ENCODE measurements at regions not wholly inside any gene's neighbourhood (a gene's known extent, or its start where the extent isn't known, plus 50 kb on each side); places are given as distances from the start of the nearest gene placed in this dataset.

GRCh38 chr7:98518159-98518947, 98.7 kb upstream of the NPTX2 start:
- no peaks in the 10 kb centered on the region for H3K27me3 ChIP-seq (replicated peaks in 2 of 5; ENCODE audit: control insufficient read depth in 4 of 5, insufficient read depth in 5 of 5, low read length in 4 of 5)
- H3K27ac ChIP-seq (ENCODE audit: insufficient read depth in 1 of 2, low read depth in 1 of 2, low read length in 2 of 2, poor library complexity in 1 of 2, severe bottlenecking in 2 of 2): no peak overlapping the region
- CTCF ChIA-PET: no interaction called here
- H3K4me3 ChIP-seq (ENCODE audit: control insufficient read depth in 1 of 7, extremely low read depth in 1 of 7, insufficient read depth in 4 of 7, low read depth in 2 of 7, low read length in 6 of 7): no peak overlapping the region
- WGBS (ENCODE audit: insufficient coverage): 88% methylated on average over 19 of the region's 25 CpGs
- H3K36me3 ChIP-seq (ENCODE audit: control insufficient read depth in 4 of 4, insufficient read depth in 4 of 4, low read length in 3 of 4): no peaks in the 10 kb centered on the region
- POLR2A ChIA-PET: no interaction called here
- no peaks in the 10 kb centered on the region for H3K9me3 ChIP-seq (ENCODE audit: control extremely low read depth in 1 of 5, control insufficient read depth in 4 of 5, insufficient read depth in 2 of 5, low read depth in 1 of 5, low read length in 4 of 5)
- no peaks in the 10 kb centered on the region for H3K4me1 ChIP-seq (ENCODE audit: control extremely low read depth in 1 of 4, control insufficient read depth in 4 of 4, insufficient read depth in 4 of 4, low read length in 3 of 4)
- no peak for DNase-seq

GRCh38 chr7:98515201-98515600, 101.9 kb upstream of the NPTX2 start:
- CTCF ChIA-PET: no interaction called here
- POLR2A ChIA-PET: no interaction called here
- DNase-seq: no peak
- Histone ChIP-seq H3K27ac (ENCODE audit: insufficient read depth in 1 of 2, low read depth in 1 of 2, low read length in 2 of 2, poor library complexity in 1 of 2, severe bottlenecking in 2 of 2) (no peak overlapping the region), H3K9me3 (ENCODE audit: control extremely low read depth in 1 of 5, control insufficient read depth in 4 of 5, insufficient read depth in 2 of 5, low read depth in 1 of 5, low read length in 4 of 5) (peaks cover 0 to 2% (median 0%) of the 10 kb centered on the region in 5 experiments), H3K27me3 (replicated peaks in 2 of 5; ENCODE audit: control insufficient read depth in 4 of 5, insufficient read depth in 5 of 5, low read length in 4 of 5) (peaks cover 0 to 5% (median 0%) of the 10 kb centered on the region in 5 experiments), H3K36me3 (ENCODE audit: control insufficient read depth in 4 of 4, insufficient read depth in 4 of 4, low read length in 3 of 4) (no peaks in the 10 kb centered on the region), H3K4me1 (ENCODE audit: control extremely low read depth in 1 of 4, control insufficient read depth in 4 of 4, insufficient read depth in 4 of 4, low read length in 3 of 4) (no peaks in the 10 kb centered on the region), H3K4me3 (ENCODE audit: control insufficient read depth in 1 of 7, extremely low read depth in 1 of 7, insufficient read depth in 4 of 7, low read depth in 2 of 7, low read length in 6 of 7) (no peak overlapping the region)
- 100% methylated on average over 3 of the region's 4 CpGs for WGBS (ENCODE audit: insufficient coverage)

GRCh38 chr7:98514211-98515031, 102.7 kb upstream of the NPTX2 start:
- no peak for DNase-seq

GRCh38 chr7:98511175-98511574, 105.9 kb upstream of the NPTX2 start:
- Histone ChIP-seq H3K9me3 (ENCODE audit: control extremely low read depth in 1 of 5, control insufficient read depth in 4 of 5, insufficient read depth in 2 of 5, low read depth in 1 of 5, low read length in 4 of 5) (peaks cover 0 to 3% (median 0%) of the 10 kb centered on the region in 5 experiments), H3K4me1 (ENCODE audit: control extremely low read depth in 1 of 4, control insufficient read depth in 4 of 4, insufficient read depth in 4 of 4, low read length in 3 of 4) (no peaks in the 10 kb centered on the region), H3K27ac (ENCODE audit: insufficient read depth in 1 of 2, low read depth in 1 of 2, low read length in 2 of 2, poor library complexity in 1 of 2, severe bottlenecking in 2 of 2) (no peak overlapping the region), H3K36me3 (ENCODE audit: control insufficient read depth in 4 of 4, insufficient read depth in 4 of 4, low read length in 3 of 4) (no peaks in the 10 kb centered on the region), H3K4me3 (ENCODE audit: control insufficient read depth in 1 of 7, extremely low read depth in 1 of 7, insufficient read depth in 4 of 7, low read depth in 2 of 7, low read length in 6 of 7) (no peak overlapping the region), H3K27me3 (replicated peaks in 2 of 5; ENCODE audit: control insufficient read depth in 4 of 5, insufficient read depth in 5 of 5, low read length in 4 of 5) (peaks cover 0 to 5% (median 2%) of the 10 kb centered on the region in 5 experiments)
- 100% methylated on average over 3 of the region's 5 CpGs for WGBS (ENCODE audit: insufficient coverage)
- CTCF ChIA-PET: no interaction called here
- no peak for DNase-seq
- POLR2A ChIA-PET: no interaction called here

More at GRCh38 chr7:98514211-98515031, 102.7 kb upstream of the NPTX2 start:
- no peaks in the 10 kb centered on the region for H3K4me1 ChIP-seq (ENCODE audit: control extremely low read depth in 1 of 4, control insufficient read depth in 4 of 4, insufficient read depth in 4 of 4, low read length in 3 of 4)
- peaks cover 0 to 5% (median 2%) of the 10 kb centered on the region in 5 experiments for H3K27me3 ChIP-seq (replicated peaks in 2 of 5; ENCODE audit: control insufficient read depth in 4 of 5, insufficient read depth in 5 of 5, low read length in 4 of 5)
- ChIA-PET CTCF (no interaction called here), POLR2A (no interaction called here)
- H3K9me3 ChIP-seq (ENCODE audit: control extremely low read depth in 1 of 5, control insufficient read depth in 4 of 5, insufficient read depth in 2 of 5, low read depth in 1 of 5, low read length in 4 of 5): peaks cover 0 to 2% (median 0%) of the 10 kb centered on the region in 5 experiments
- H3K36me3 ChIP-seq (ENCODE audit: control insufficient read depth in 4 of 4, insufficient read depth in 4 of 4, low read length in 3 of 4): no peaks in the 10 kb centered on the region
- no peak overlapping the region for H3K27ac ChIP-seq (ENCODE audit: insufficient read depth in 1 of 2, low read depth in 1 of 2, low read length in 2 of 2, poor library complexity in 1 of 2, severe bottlenecking in 2 of 2)
- 78% methylated on average over 16 of the region's 16 CpGs for WGBS (ENCODE audit: insufficient coverage)
- H3K4me3 ChIP-seq (ENCODE audit: control insufficient read depth in 1 of 7, extremely low read depth in 1 of 7, insufficient read depth in 4 of 7, low read depth in 2 of 7, low read length in 6 of 7): no peak overlapping the region

- Histone ChIP-seq H3K9me3 (ENCODE audit: control extremely low read depth in 1 of 5, control insufficient read depth in 4 of 5, insufficient read depth in 2 of 5, low read depth in 1 of 5, low read length in 4 of 5) (peaks cover 0 to 3% (median 0%) of the 10 kb centered on the region in 5 experiments), H3K27ac (ENCODE audit: insufficient read depth in 1 of 2, low read depth in 1 of 2, low read length in 2 of 2, poor library complexity in 1 of 2, severe bottlenecking in 2 of 2) (no peak overlapping the region), H3K27me3 (replicated peaks in 2 of 5; ENCODE audit: control insufficient read depth in 4 of 5, insufficient read depth in 5 of 5, low read length in 4 of 5) (peaks cover 0 to 6% (median 2%) of the 10 kb centered on the region in 5 experiments), H3K4me1 (ENCODE audit: control extremely low read depth in 1 of 4, control insufficient read depth in 4 of 4, insufficient read depth in 4 of 4, low read length in 3 of 4) (no peaks in the 10 kb centered on the region), H3K4me3 (ENCODE audit: control insufficient read depth in 1 of 7, extremely low read depth in 1 of 7, insufficient read depth in 4 of 7, low read depth in 2 of 7, low read length in 6 of 7) (no peak overlapping the region), H3K36me3 (ENCODE audit: control insufficient read depth in 4 of 4, insufficient read depth in 4 of 4, low read length in 3 of 4) (no peaks in the 10 kb centered on the region)
- ChIA-PET CTCF (interaction anchor here (0.7 kb wide), 2 partner anchors 32 to 75 kb away, joined by 3 to 4 read pairs; no protein-coding TSS in a partner anchor), POLR2A (no interaction called here)
- no peak for DNase-seq
- 80% methylated on average over 4 of the region's 6 CpGs for WGBS (ENCODE audit: insufficient coverage)
Measured at GRCh38 chr7:98509836-98510235, 107.2 kb upstream of the NPTX2 start.

GRCh38 chr7:98506471-98506870, 105.6 kb upstream of the BAIAP2L1 start:
- Histone ChIP-seq H3K27ac (ENCODE audit: insufficient read depth in 1 of 2, low read depth in 1 of 2, low read length in 2 of 2, poor library complexity in 1 of 2, severe bottlenecking in 2 of 2) (no peak overlapping the region), H3K4me3 (ENCODE audit: control insufficient read depth in 1 of 7, extremely low read depth in 1 of 7, insufficient read depth in 4 of 7, low read depth in 2 of 7, low read length in 6 of 7) (no peak overlapping the region), H3K36me3 (ENCODE audit: control insufficient read depth in 4 of 4, insufficient read depth in 4 of 4, low read length in 3 of 4) (no peaks in the 10 kb centered on the region), H3K27me3 (replicated peaks in 2 of 5; ENCODE audit: control insufficient read depth in 4 of 5, insufficient read depth in 5 of 5, low read length in 4 of 5) (peaks cover 0 to 6% (median 2%) of the 10 kb centered on the region in 5 experiments), H3K4me1 (ENCODE audit: control extremely low read depth in 1 of 4, control insufficient read depth in 4 of 4, insufficient read depth in 4 of 4, low read length in 3 of 4) (no peaks in the 10 kb centered on the region), H3K9me3 (ENCODE audit: control extremely low read depth in 1 of 5, control insufficient read depth in 4 of 5, insufficient read depth in 2 of 5, low read depth in 1 of 5, low read length in 4 of 5) (peaks cover 0 to 3% (median 0%) of the 10 kb centered on the region in 5 experiments)
- ChIA-PET POLR2A (no interaction called here), CTCF (no interaction called here)
- WGBS (ENCODE audit: insufficient coverage): no CpG with 5 or more reads among the region's 2 CpGs
- DNase-seq: no peak

- H3K36me3 ChIP-seq (ENCODE audit: control insufficient read depth in 4 of 4, insufficient read depth in 4 of 4, low read length in 3 of 4): no peaks in the 10 kb centered on the region
- WGBS (ENCODE audit: insufficient coverage): 71% methylated on average over 6 of the region's 6 CpGs
Measured at GRCh38 chr7:98500764-98501163, 99.9 kb upstream of the BAIAP2L1 start.

More at GRCh38 chr7:98500764-98501163, 99.9 kb upstream of the BAIAP2L1 start:
- Histone ChIP-seq H3K9me3 (ENCODE audit: control extremely low read depth in 1 of 5, control insufficient read depth in 4 of 5, insufficient read depth in 2 of 5, low read depth in 1 of 5, low read length in 4 of 5) (peaks cover 0 to 26% (median 8%) of the 10 kb centered on the region in 5 experiments), H3K27me3 (replicated peaks in 2 of 5; ENCODE audit: control insufficient read depth in 4 of 5, insufficient read depth in 5 of 5, low read length in 4 of 5) (peaks cover 0 to 3% (median 0%) of the 10 kb centered on the region in 5 experiments), H3K27ac (ENCODE audit: insufficient read depth in 1 of 2, low read depth in 1 of 2, low read length in 2 of 2, poor library complexity in 1 of 2, severe bottlenecking in 2 of 2) (no peak overlapping the region), H3K4me3 (ENCODE audit: control insufficient read depth in 1 of 7, extremely low read depth in 1 of 7, insufficient read depth in 4 of 7, low read depth in 2 of 7, low read length in 6 of 7) (no peak overlapping the region), H3K4me1 (ENCODE audit: control extremely low read depth in 1 of 4, control insufficient read depth in 4 of 4, insufficient read depth in 4 of 4, low read length in 3 of 4) (no peaks in the 10 kb centered on the region)
- CTCF ChIA-PET: no interaction called here
- DNase-seq: no peak
- POLR2A ChIA-PET: no interaction called here
